22Rv1 (cell line): ENCODE measurements at regions not wholly inside any gene's neighbourhood (a gene's known extent, or its start where the extent isn't known, plus 50 kb on each side); places are given as distances from the start of the nearest gene placed in this dataset.

Experiments
- ZFX ChIP-seq: fragments of 450-650 bp; IDR thresholded peaks from 2 replicates; pipeline ENCODE4 v1.6.1; 2017; ENCODE audit warnings: antibody characterized with exemption, borderline replicate concordance
- TF ChIP-seq, protein P1 (sequence below): fragments of 450-650 bp; IDR thresholded peaks from 2 replicates; pipeline ENCODE4 v1.5.1; 2017; ENCODE audit warnings: mild to moderate bottlenecking

DNA sequence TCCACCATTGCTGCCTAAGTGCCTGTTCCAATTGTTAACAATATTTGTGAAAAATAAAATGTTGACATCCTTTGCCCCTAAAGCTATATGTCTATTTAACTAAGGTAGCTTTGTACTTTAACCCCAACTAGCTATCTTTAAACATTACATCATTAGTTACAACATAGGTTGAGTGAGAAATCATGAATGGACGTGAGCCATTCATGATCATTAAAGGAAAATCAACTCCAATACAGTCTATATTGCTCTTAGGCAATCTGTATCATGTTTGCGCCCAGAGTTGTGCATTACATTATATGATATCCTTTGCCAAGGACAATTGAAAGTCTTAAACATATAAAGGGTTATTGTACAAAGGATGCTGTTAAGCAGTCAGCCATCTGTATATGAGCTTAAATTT, 269.6 kb downstream of the ALX1 start:
- TF ChIP-seq, protein P1, sequence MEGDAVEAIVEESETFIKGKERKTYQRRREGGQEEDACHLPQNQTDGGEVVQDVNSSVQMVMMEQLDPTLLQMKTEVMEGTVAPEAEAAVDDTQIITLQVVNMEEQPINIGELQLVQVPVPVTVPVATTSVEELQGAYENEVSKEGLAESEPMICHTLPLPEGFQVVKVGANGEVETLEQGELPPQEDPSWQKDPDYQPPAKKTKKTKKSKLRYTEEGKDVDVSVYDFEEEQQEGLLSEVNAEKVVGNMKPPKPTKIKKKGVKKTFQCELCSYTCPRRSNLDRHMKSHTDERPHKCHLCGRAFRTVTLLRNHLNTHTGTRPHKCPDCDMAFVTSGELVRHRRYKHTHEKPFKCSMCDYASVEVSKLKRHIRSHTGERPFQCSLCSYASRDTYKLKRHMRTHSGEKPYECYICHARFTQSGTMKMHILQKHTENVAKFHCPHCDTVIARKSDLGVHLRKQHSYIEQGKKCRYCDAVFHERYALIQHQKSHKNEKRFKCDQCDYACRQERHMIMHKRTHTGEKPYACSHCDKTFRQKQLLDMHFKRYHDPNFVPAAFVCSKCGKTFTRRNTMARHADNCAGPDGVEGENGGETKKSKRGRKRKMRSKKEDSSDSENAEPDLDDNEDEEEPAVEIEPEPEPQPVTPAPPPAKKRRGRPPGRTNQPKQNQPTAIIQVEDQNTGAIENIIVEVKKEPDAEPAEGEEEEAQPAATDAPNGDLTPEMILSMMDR: no peak
- TF ChIP-seq ZFX: no peak
